GM21786 (cell line): ENCODE measurements at regions not wholly inside any gene's neighbourhood (a gene's known extent, or its start where the extent isn't known, plus 50 kb on each side); places are given as distances from the start of the nearest gene placed in this dataset.
A peak's percentile ranks its signal among the peaks of the same experiment; 100 is the strongest.

Source experiments
- ATAC-seq: cut with Tn5 transposase; IDR thresholded peaks from one replicate; pipeline ENCODE4 v1.9.1; 2021; ENCODE audit not compliant: unreplicated experiment

DNA sequence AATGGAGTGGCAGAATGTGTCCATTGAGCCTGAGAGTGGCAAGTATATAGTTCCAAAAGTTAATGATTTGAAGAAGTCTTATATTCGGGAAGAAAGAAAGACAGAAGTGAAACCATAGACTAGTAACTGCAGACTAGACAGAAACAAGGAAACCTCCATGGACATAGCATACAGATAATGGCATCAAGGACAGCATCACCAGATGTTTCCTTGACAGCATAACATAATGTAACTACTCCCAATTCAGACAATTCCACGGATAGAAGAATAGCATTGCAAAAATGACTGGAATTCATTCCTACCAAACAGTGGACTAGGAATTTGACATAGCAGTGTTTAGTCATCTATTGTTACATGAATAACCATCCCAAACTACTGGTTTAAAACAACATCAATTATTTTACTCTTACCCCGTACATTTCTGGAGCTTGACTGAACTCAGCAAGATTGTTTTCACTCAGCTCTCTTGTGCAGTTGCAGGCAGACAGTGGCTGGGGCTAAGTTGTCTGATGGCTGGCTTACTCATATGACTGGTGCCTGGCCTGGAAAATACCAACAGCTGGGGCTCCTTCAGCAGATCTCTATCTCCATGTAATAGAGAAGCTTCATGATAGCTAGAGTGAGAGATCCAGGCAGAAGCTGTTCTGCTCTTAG is 109.7 kb upstream of the GADL1 start:
- ATAC-seq, result peak; percentile 82

DNA sequence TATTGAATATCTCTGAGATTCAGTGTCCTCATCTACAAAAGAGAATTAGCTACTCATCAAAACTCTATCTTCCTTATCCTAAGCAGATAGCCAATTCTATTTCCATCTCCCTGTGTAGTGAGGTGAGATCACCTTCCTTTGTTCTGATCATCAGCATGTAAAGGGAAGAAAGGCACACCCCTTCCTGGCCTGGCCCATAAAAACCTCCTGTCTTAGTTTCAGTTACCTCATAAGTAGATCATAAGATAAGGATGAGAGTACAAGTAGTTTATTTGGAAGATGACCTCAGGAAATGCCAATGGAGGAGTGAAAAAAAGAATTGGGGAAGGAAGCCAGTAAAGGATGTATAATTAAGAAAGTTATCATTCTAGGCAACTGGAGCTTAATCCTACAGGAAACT is 114.5 kb upstream of the GADL1 start:
- no peak for ATAC-seq

GRCh38 chr3:31009881-31010280 is 115.4 kb upstream of the GADL1 start:
- ATAC-seq, result no peak

- ATAC-seq, result no peak
Observed at GRCh38 chr3:31010491-31010890, 116.0 kb upstream of the GADL1 start.

DNA sequence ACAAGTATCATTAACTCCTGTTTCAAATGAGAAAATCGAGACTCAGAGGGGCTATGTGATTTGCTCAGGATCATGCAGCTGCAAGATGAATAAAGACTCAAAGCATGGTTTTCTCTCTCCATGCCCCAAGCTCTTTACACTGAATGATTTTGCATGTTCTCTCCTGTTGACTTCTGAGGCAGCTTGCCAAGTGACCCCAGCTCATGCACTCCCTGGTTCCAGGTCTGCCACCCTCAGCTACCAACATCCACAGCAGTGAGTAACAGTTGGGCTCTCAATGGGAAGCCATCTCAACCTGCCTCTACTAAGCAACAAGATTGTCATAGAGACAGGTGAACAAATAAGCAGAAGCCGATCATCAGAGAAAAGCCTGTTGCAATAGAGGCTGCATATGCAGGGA is 116.9 kb upstream of the GADL1 start:
- no peak for ATAC-seq

- no peak for ATAC-seq
Observed at GRCh38 chr3:31013090-31013489, 118.6 kb upstream of the GADL1 start.

DNA sequence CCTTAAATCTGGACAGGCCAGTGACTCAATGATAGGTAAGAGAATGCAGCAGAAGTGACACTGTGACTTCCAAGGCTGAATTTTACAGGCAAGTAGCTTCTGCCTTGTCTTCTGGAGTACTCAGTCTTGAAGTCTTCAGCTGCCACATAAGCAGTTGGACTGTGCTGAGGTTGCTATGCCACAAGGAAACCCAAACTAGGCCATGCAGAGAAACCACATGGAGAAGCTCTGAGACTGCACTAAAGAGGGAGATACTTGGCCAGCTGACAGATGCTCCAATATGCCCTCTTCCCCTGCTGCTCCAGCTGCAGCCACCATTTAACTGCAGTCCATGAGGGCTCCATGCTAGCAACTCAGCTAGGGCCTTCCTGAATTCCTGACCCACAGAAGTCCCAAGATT is 119.4 kb upstream of the GADL1 start:
- ATAC-seq, result no peak

DNA sequence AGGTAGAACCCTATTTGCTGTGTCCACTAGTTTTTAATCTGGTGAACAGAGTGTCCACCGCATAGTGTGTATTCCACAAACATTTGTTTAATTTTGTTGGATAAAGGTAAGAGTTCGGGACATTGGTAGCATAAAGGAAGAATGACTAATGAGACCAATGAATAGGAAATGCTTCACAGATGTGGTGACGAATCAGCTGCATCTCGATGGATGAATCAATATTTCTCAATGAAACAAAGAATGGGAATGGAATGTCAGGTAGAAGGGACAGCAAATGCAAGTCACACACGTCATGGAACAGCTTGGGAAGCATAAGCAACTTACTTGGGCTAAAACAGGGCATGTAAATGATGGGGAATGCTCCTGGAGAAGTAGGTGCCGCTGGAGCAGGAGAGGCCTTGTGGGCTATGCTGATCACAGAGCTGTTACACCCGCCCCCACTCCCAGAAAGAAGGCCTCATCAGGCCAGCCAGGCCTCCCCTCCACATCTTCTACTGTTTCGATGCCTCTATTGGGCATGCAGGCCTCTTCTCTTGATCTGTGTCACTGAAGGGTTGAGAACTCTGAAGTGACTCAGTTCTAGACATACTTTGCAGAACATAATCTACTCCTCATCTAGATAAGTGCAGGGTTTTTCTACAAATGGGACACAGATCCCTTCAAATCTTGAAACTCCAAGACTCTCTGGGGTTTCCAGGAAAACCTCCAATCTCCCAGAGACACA is 120.0 kb upstream of the GADL1 start:
- no peak for ATAC-seq

- ATAC-seq, result no peak
Observed at GRCh38 chr3:31016196-31016595, 121.7 kb upstream of the GADL1 start.

DNA sequence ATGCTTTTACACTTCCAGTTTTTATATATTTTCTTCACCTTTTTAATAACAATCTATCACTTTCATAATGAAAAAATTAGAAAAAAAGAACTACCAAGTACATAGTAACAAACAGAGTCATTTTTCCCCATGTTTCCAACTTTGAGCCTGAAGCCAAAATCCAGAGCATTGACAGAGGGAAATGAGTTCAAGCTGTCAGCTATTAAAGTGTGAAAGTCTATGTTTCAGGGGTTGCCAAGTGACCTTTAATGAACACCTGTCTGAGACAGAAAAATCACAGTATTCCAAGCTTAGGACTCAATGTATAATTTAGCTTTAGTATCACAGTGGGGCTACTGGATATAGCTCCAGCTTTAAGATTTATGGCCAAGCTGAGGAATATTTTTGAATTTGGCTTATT is 128.3 kb upstream of the GADL1 start:
- no peak for ATAC-seq

DNA sequence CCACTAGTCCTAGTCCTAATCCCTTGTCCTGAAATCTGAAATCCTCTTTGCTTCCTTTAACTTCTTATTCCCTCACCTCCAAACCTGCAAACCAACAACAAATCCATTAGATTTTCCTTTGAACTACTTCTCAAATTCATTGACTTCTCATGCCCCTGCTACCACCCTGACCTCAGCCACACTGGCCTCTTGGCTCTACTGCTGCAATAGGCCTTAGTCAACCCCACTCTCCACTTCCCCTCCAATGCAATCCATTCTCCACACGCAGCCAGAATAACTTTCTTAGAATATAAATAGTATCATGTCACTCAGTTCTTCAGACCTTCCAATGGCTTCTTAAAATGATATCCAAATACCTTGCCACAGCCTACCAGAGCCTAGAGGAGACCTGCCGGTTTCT is 131.1 kb upstream of the GADL1 start:
- ATAC-seq, result no peak

DNA sequence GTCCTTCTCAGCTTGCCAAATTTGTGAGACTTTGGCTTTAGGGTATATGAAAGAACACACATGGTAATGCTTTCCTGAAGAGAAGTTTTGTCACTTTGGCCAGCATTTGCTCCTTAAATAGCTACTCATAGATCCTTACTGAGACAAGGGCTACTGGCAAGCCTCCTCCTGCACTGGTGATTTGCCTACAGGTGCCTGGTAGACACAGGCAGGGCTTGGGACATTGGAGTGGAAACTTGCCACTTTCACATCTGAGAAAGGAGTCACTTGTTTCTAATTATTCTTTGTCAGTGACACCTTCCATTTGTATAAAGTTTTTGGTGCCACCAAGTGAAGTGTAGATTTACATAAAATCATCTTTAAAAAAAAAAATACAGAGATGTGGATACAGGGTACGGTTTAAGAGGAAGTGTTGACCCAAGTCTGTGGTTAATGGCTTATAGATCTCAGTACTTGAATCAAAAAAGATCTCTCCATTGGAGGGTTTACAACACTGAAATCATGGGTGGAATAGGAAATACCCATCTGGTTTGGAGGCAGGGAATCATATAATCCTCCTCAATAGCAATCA is 132.8 kb upstream of the GADL1 start:
- ATAC-seq, result peak; percentile 56

- ATAC-seq, result no peak
Observed at GRCh38 chr3:31027914-31028313, 133.5 kb upstream of the GADL1 start.

GRCh38 chr3:31028766-31029165 is 134.3 kb upstream of the GADL1 start:
- no peak for ATAC-seq

DNA sequence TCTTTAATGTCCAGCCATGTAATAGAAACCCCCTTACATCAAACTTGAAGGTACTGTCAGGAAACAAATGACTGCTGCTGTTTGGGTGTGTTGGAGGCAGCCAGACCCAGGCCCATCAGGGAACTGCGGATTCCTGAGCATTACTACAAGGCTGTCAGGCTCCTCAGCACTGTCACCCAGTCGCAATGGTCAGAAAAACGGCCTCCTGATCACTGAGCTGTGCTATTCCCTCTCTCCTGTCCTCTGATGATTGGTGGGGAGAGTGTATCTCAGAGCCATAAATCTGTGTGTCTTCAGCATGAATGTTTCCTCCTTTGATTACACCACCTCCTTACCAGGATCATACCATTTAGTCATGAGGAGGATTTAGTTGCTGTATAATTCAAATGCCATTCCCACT is 135.2 kb upstream of the GADL1 start:
- no peak for ATAC-seq

- no peak for ATAC-seq
Observed at GRCh38 chr3:31035681-31036080, 141.2 kb upstream of the GADL1 start.

DNA sequence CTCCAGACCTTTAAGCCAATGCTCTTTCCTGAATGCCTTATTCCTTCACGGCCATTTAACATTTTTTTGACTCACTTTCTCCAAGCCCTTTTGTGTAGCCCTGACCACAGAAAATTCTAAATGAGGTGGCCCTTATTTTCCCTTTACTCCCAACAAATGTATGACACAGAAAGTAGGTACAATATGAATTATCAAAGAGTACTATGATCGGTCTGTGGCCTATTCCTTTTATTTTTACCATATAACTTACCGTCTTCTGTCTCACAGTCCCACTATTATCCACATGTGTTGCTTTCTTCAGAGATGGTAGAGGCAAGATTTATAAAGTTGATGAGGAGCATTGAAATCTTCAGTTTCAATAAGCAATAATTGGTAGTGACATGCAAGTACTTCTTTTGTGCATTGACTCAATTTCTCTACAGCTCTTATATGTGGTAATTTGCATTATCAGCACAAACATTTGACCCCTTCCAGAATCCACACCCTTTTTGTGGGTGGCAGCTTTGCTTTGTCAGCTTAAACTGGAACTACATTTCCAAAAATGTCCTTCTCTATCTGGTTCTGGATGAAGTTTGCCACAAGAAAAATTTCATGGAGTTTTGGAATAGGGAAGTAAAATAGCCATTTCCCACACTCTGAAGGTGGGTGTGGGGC is 143.8 kb upstream of the GADL1 start:
- ATAC-seq, result no peak

- no peak for ATAC-seq
Observed at GRCh38 chr3:31039145-31039544, 144.7 kb upstream of the GADL1 start.

DNA sequence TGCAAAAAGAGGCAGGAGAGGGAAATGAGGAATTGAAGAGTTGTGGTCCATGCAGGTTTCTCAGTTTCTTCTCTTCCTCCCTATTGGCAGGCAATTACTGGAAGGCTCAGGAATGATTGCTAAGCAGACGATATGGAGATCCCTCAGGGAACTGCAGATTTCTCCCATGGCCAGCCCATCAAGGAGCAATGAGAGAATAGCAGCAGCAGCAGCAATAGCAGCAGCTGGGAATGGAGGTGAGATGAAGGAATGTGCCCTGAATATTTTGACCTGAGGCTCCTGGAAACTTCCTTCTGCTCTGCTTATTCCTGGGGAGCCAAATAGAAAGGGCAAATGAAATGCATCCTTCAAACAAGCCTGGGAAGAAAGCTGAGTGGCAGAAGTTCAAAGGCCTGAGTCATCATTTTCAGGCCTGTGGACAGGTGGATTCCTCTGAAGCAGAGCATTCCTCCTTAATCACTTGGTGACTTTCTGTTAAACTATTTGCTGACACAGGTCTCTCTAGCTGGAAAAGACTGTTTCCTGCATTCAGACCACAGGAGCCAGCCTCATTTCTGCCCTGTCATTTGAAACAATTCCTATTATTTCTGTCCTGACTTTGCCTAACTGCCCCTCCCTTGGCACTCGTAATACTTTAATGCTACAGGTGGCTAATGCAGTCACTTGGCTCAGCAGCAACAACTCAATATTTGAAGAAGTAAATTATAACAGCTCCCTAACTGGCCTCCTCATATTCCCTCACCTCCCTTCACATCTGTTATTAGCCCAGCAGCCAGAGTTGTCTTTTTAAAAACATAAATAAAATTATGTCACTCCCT is 146.9 kb upstream of the GADL1 start:
- no peak for ATAC-seq

- no peak for ATAC-seq
Observed at GRCh38 chr3:31043184-31043819, 148.8 kb upstream of the GADL1 start.

- ATAC-seq, result no peak
Observed at GRCh38 chr3:31047673-31048072, 153.2 kb upstream of the GADL1 start.
